Activated CD4-positive, CD25-positive, alpha-beta regulatory T cell (primary cell): ENCODE measurements at regions not wholly inside any gene's neighbourhood (a gene's known extent, or its start where the extent isn't known, plus 50 kb on each side); places are given as distances from the start of the nearest gene placed in this dataset.

Experiments used
- DNase-seq, 4 experiments: peaks; one replicate each; lab custom pipeline; 2025; lab: John Stamatoyannopoulos, UW

GRCh38 chr3:106533788-106534160, 665.0 kb upstream of the CBLB start:
- no peak for DNase-seq

GRCh38 chr3:106534206-106534605, 665.4 kb upstream of the CBLB start:
- no peak for DNase-seq

DNA sequence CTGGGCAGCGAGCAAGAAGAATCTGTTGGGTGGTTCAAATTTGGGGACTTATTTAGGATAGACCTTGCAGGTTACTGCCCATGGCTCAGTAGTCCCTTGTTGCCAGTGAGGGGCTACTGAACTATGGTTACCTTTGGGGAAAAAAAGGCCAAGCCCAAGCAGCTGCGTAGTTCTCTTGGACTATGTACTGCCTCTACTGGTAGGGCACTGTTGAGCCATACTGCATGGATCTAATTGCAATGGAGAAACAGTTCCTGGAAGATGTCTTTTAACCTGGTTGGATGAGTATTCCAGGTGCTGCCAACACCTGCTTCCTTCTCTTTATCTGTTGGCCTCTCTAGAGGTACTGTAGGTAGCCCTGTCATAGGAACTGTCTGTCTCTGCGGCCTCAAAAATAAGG, 671.9 kb upstream of the CBLB start:
- DNase-seq = no peak

- no peak for DNase-seq
Measured at GRCh38 chr3:106542101-106542769, 673.4 kb upstream of the CBLB start.

DNA sequence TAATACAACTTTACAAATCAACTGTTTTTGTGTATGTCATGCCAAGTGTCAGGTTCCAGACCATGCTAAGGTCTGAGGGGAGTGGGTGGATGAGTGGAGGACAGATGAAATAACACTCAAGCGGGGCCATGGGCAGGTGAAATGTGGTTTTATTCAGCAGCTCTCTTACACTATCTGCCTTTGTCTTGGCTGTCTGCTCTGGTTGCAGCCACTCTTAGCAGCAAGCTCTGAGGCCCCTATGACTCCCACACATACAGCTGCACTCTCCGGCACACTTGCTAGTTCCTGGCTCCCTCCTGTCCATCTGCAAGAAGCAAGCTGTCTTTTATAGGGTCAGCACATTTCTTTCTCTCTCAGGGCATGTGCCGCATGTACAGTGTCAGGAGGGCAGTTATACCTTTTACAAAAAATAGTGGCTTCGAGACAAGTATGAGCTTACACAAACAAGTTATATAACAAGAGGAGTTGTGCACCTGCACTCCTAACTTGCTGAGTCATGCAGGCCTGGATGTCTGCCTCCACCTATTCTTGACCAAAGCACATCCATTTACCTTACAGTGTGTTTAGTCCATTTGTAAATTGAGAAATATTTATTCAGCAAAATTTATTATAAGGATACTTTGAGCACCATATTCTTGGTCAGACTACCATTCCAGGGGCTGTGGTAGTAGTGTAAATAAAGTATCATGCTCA, 683.7 kb upstream of the CBLB start:
- no peak for DNase-seq

GRCh38 chr3:106560451-106560966, 691.7 kb upstream of the CBLB start:
- DNase-seq = no peak

DNA sequence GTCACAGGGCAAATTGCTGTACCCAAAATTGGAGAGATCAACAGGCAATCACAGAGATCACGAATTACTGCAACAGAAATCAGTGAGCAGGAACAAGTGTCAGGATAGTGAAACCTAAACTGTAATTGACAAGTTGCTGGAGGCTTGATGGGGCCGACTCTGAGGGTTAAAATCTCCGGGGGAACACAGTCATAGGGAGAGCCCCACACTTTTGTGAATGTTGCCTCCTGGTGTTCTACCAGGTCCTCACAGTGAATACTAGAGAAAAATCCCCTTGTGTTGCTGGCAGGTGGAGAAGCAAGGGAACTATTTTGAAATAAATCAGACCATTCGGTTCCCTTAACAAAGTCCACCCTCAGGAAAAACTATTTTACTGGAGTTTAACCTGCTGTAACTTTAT, 697.5 kb upstream of the CBLB start:
- DNase-seq = no peak

DNA sequence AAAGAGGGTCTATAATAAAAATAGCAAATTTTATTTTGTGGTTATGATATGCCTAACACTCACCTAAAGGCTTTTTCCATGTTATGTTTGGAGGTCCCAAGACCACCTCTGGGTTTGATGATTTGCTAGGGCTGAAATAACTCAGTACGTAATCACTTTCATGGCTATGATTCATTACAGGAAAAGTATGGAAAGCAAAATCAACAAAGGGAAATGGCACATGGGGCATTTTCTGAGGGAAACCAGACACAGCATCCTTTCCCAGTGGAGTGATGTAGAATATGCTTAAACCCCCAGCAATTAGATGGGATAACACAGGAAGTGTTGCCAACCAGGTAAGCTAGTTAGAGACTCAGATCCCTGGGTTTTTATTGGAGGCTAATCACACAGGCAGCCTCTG, 701.6 kb upstream of the CBLB start:
- no peak for DNase-seq

- DNase-seq = no peak
Measured at GRCh38 chr3:106573605-106574004, 704.8 kb upstream of the CBLB start.

DNA sequence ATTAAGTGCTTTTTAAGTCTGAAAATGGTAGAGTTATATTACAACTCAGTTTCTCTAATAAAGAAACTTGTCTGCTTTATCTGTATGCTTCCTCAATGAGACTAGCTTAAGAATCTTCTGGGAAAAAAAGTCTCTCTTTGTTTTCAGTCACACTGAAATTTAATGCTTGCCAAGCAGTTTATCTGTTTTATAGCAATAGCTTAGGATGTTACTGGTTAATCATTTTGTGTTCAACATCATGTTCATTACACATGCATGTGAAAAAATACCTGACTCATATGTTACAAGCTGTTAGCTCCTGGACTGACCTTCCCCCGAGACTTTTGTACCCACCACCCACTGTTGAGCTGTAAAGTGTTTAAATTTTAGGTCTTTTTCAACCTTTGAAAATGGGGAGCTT, 706.2 kb upstream of the CBLB start:
- DNase-seq = no peak

DNA sequence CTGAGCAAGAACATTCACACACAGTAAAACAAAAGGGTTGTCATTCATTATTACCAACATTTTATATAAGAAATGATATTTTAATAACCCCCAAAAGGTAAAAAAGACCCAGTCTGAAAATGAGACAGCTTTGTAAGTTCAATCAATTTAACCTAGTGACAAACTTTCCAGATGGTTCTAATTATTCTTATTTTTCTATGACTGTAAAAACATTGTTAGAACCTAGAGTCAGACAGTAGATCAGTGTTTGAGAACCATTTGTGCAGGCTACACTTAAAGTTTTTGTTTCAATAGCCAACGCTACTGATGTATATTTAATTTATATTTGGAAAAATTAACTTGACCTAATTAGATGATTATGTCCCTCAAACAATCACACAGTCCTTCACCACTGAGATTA, 708.4 kb upstream of the CBLB start:
- DNase-seq = no peak

- DNase-seq = no peak
Measured at GRCh38 chr3:106578911-106579310, 710.1 kb upstream of the CBLB start.

DNA sequence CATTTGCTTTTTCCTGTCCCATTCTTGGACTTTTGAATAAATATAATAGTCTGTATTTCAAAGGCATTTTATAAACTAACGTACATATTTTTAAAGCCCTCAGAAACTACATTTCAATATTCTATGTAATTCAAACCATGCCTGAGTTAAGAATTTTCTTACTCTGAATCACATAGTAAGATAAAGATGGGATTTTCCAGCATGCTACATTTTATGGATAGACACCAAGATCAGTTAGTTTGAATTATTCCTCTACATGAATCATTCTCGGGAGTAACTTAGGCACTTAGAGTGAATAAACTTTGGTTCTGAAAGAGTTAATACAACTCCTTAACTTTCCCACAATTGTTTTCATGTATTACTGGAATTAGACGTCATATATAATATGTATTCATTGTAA, 713.3 kb upstream of the CBLB start:
- DNase-seq = no peak

DNA sequence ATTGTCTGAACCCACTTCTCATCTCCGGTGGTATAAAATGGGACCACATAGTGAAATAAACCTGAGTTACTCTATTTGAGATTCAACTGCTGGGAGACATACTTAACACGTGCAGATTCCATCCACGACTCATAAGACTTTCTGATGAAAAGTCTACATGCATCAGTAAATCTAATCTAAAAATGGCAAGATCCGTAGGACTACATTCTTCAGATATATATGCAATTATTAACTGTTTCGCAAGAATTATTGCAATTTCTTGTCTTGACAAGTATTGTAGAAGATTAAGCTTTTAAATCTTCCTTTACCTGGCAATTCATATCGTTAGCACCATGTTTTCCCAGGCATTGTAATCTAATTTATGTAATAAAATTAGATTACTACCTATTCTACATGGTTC, 718.7 kb upstream of the CBLB start:
- DNase-seq = no peak

DNA sequence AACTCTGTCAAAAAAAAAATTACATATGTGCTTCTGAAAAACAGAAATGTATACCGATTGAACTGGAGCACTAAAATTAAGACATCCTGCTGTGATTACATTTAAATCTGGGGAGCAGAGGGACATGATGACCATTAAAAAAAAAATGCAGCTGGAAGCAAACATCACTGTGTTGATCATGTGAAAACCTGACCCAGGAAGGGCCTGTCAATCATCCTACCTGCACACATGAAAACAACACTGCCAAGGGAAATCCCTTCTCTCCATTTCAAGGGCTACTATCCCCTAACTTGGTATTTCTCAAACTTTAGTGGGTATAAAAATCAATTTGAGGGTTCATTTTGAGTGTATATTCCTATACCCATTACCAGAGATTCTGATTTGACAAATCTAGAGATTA, 719.9 kb upstream of the CBLB start:
- no peak for DNase-seq

GRCh38 chr3:106589311-106589942, 720.6 kb upstream of the CBLB start:
- DNase-seq = no peak

DNA sequence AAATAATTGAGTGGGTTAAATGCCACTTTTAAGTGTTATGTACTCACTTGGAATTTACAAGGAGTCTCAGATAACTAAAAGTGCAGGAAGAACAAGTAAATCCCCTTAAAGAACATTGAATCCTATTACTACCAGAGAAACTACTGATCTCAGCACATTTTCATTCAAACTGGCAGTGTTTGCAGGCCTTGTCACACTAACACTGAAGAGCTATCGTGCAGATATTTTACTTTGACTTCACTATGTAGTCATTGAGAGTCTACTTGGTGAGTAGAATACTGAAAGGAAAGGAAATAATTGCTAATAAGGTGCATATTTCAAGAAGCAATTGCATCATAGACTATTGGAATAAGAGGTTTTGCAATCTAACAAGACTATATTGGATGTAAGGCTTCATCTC, 721.4 kb upstream of the CBLB start:
- DNase-seq = no peak

GRCh38 chr3:106593381-106593780, 724.6 kb upstream of the CBLB start:
- no peak for DNase-seq

- DNase-seq = peak; percentile 6 to 38 (median 22)
Measured at GRCh38 chr3:106609666-106610301, 741.0 kb upstream of the CBLB start.

DNA sequence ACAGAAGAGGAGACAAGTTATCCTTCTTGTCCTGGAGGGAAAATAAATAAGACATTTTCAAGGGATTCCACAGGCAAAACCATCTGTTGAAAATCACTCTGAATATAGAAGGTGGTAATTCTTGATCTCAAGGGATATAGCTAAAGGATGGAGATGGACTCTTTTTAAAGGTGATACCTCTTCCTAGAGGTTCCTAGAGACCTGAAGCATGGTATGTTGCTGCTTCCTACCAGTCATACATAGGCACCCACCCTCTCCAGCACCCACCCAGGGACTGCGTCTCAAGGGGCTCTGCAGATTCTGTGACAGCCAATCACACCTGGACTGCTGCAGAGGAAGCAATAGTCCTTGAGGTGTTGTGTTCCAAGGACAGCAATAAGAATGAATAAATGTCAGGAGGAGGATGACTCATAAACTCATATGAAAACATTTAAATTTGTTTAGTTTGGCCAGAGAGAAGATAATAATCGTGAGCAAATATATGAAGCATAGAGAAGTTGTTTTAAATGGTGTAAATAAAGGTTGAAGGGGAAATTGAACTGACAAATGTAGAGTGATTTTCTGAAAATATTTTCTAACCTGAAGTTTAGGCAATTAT, 741.6 kb upstream of the CBLB start:
- DNase-seq = no peak

DNA sequence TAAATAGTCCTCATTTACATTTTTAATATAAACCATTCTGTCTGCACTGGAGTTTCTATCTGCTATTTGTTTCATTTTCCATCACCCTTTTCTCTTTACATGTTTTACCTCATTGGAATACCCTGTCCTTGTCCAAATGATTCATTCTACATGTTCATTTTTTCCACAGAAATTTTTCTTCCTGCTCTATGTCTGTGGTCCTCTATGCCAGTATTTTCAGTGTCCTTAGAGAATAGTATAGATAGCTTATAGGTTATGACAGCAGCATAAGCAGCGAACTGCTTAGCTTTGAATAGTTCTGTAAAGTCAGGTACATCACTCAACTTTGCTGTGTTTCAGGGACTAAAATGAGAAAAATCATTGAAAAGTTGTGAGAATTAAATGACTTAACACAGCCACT, 742.3 kb upstream of the CBLB start:
- DNase-seq = no peak

DNA sequence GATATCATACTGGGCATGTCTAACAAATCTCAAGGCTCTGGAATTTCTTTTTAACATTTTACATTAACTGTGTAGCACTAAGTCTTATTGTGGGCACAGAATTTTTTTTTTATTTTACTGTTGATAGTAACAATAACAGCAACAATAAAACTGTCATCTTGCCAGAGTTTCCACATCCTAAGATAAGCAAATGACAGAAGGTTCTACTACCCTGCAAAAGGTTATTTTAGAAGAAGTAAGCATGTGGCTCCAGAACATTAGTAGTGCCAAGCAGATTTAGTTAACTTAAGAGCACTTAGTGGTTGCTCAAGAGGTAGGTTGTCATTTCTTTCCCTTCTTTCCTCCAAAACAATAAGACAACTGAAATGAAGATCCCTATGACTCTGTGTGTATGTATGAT, 743.0 kb upstream of the CBLB start:
- DNase-seq = no peak

GRCh38 chr3:106616556-106616955, 747.7 kb upstream of the CBLB start:
- no peak for DNase-seq
